GM19239 (cell line): ENCODE measurements at regions not wholly inside any gene's neighbourhood (a gene's known extent, or its start where the extent isn't known, plus 50 kb on each side); places are given as distances from the start of the nearest gene placed in this dataset.

Source experiments
- DNase-seq: peaks from one replicate; pipeline ENCODE4 v3.0.0; 2011; ENCODE audit warnings: low spot score; ENCODE audit not compliant: insufficient read length
- FAIRE-seq: peaks from 2 replicates; lab custom pipeline; 2011; peaks lifted over from hg19 to GRCh38; lab: Jason Lieb, UNC

- DNase-seq: no peak
- FAIRE-seq: no peak
These were observed 367.3 kb downstream of the CXCL12 start for GRCh38 chr10:44017483-44018145.

- peak; percentile 79 for FAIRE-seq
- no peak for DNase-seq
These were observed 368.1 kb downstream of the CXCL12 start for GRCh38 chr10:44016589-44017482.

- DNase-seq (no peak), FAIRE-seq (no peak)
These were observed 367.2 kb upstream of the ZNF32 start for GRCh38 chr10:44015702-44016500.

GRCh38 chr10:44014644-44015250 is 366.1 kb upstream of the ZNF32 start:
- FAIRE-seq: no peak
- no peak for DNase-seq

GRCh38 chr10:44013981-44014380 is 365.3 kb upstream of the ZNF32 start:
- no peak for FAIRE-seq
- DNase-seq: no peak

GRCh38 chr10:44012921-44013320 is 364.2 kb upstream of the ZNF32 start:
- FAIRE-seq: no peak

GRCh38 chr10:44011603-44011981 is 362.9 kb upstream of the ZNF32 start:
- DNase-seq (no peak), FAIRE-seq (no peak)

More at GRCh38 chr10:44012921-44013320, 364.2 kb upstream of the ZNF32 start:
- DNase-seq: no peak

- FAIRE-seq (peak; percentile 90), DNase-seq (peak; percentile 58)
These were observed 362.4 kb upstream of the ZNF32 start for GRCh38 chr10:44010873-44011602.

- no peak for DNase-seq
These were observed 361.4 kb upstream of the ZNF32 start for GRCh38 chr10:44009891-44010632.

GRCh38 chr10:44008917-44009709 is 360.4 kb upstream of the ZNF32 start:
- peak; percentile 48 for FAIRE-seq
- DNase-seq: no peak

More at GRCh38 chr10:44009891-44010632, 361.4 kb upstream of the ZNF32 start:
- peak; percentile 68 for FAIRE-seq

GRCh38 chr10:44008270-44008916 is 359.7 kb upstream of the ZNF32 start:
- no peak for DNase-seq
- FAIRE-seq: peak; percentile 23

- FAIRE-seq: no peak
- no peak for DNase-seq
These were observed 358.1 kb upstream of the ZNF32 start for GRCh38 chr10:44006771-44007170.

GRCh38 chr10:44005788-44006099 is 357.1 kb upstream of the ZNF32 start:
- DNase-seq: no peak
- FAIRE-seq: no peak

GRCh38 chr10:44004913-44005787 is 356.5 kb upstream of the ZNF32 start:
- no peak for DNase-seq
- FAIRE-seq: no peak

GRCh38 chr10:43998021-43998809 is 349.5 kb upstream of the ZNF32 start:
- no peak for DNase-seq
- FAIRE-seq: no peak

- DNase-seq (no peak), FAIRE-seq (no peak)
These were observed 348.6 kb upstream of the ZNF32 start for GRCh38 chr10:43997330-43997729.
